Brain pericyte (primary cell): ENCODE measurements at regions not wholly inside any gene's neighbourhood (a gene's known extent, or its start where the extent isn't known, plus 50 kb on each side); places are given as distances from the start of the nearest gene placed in this dataset.
A peak's percentile ranks its signal among the peaks of the same experiment; 100 is the strongest.
"Not testable (repeated sequence)": the region's sequence is repeated elsewhere in the genome, so short reads cannot be mapped to it uniquely, and the experiment has no call there.

ENCODE experiments used
- DNase-seq: peaks from one replicate; pipeline ENCODE4 v3.0.0-alpha.2; 2012; ENCODE audit warnings: low read depth, low spot score

GRCh38 chr7:13189668-13190067 lies 502.2 kb downstream of the ARL4A start:
- DNase-seq: no peak

- DNase-seq: no peak
Observed at GRCh38 chr7:13197501-13197900, 510.1 kb downstream of the ARL4A start.

GRCh38 chr7:13198036-13198435 lies 510.6 kb downstream of the ARL4A start:
- DNase-seq: no peak

- no peak for DNase-seq
Observed at GRCh38 chr7:13198727-13199126, 511.3 kb downstream of the ARL4A start.

- no peak for DNase-seq
Observed at GRCh38 chr7:13201628-13202027, 514.2 kb downstream of the ARL4A start.

- no peak for DNase-seq
Observed at GRCh38 chr7:13217768-13218167, 530.3 kb downstream of the ARL4A start.

- no peak for DNase-seq
Observed at GRCh38 chr7:13225068-13225467, 537.6 kb downstream of the ARL4A start.

- DNase-seq: no peak
Observed at GRCh38 chr7:13226385-13226784, 539.0 kb downstream of the ARL4A start.

- no peak for DNase-seq
Observed at GRCh38 chr7:13231216-13231615, 543.8 kb downstream of the ARL4A start.

- DNase-seq: no peak
Observed at GRCh38 chr7:13235436-13235835, 548.0 kb downstream of the ARL4A start.

- no peak for DNase-seq
Observed at GRCh38 chr7:13236026-13236425, 548.6 kb downstream of the ARL4A start.

GRCh38 chr7:13240349-13240748 lies 552.9 kb downstream of the ARL4A start:
- DNase-seq: peak; percentile 13

- DNase-seq: no peak
Observed at GRCh38 chr7:13241416-13241815, 554.0 kb downstream of the ARL4A start.

- no peak for DNase-seq
Observed at GRCh38 chr7:13257661-13258060, 570.2 kb downstream of the ARL4A start.

- no peak for DNase-seq
Observed at GRCh38 chr7:13258386-13258785, 571.0 kb downstream of the ARL4A start.

- no peak for DNase-seq
Observed at GRCh38 chr7:13259930-13260329, 572.5 kb downstream of the ARL4A start.

- DNase-seq: no peak
Observed at GRCh38 chr7:13262929-13263530, 575.6 kb downstream of the ARL4A start.

GRCh38 chr7:13265271-13265670 lies 577.8 kb downstream of the ARL4A start:
- DNase-seq: no peak

- not testable (repeated sequence) for DNase-seq
Observed at GRCh38 chr7:13274205-13274604, 586.8 kb downstream of the ARL4A start.

GRCh38 chr7:13276977-13277376 lies 589.5 kb downstream of the ARL4A start:
- no peak for DNase-seq

- no peak for DNase-seq
Observed at GRCh38 chr7:13278020-13278419, 590.6 kb downstream of the ARL4A start.

- DNase-seq: no peak
Observed at GRCh38 chr7:13279854-13280435, 592.5 kb downstream of the ARL4A start.

- no peak for DNase-seq
Observed at GRCh38 chr7:13282377-13282980, 595.0 kb downstream of the ARL4A start.
